ENCODE measurements at regions not wholly inside any gene's neighbourhood (a gene's known extent, or its start where the extent isn't known, plus 50 kb on each side); places are given as distances from the start of the nearest gene placed in this dataset.

DNA sequence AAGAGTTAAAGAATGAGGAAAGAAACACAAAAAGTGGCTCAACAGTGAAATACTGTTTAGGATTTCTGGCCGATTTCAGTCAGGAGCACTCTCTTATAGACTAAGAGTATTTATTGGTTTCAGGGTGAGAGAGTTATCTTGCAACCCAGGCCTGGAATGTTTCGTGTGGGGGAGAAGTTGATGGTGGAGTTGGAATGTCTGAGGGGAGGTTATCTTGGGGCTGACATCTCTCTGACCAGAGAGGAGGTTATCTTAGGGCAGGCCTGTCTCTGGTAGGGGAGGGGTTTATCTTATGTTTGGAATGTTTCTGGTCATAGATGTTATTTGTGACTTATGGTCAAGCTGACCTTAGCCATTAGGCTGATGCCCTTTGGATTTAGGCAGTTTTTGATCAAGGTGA is 80.3 kb downstream of the HTR1B start:
- no peaks in the 10 kb centered on the region for H3K27me3 ChIP-seq (ENCODE audit: control insufficient read depth in 4 of 4, insufficient read depth in 4 of 4, low read length in 3 of 4)
- no peaks in the 10 kb centered on the region for H3K4me1 ChIP-seq (ENCODE audit: control insufficient read depth in 4 of 4, insufficient read depth in 4 of 4, low read length in 3 of 4)
- no peak overlapping the region for H3K4me3 ChIP-seq (ENCODE audit: low read depth in 1 of 3, low read length in 3 of 3)
- TF ChIP-seq EGR1 (IDR thresholded peaks at IDR 0.05; ENCODE audit: low read depth in 2 of 2) (no peak), NR2F2 (IDR thresholded peaks at IDR 0.05) (no peak), FOXA2 (IDR thresholded peaks at IDR 0.05) (no peak), RAD21 (IDR thresholded peaks at IDR 0.05) (no peak), TAF1 (conservative IDR thresholded peaks at IDR 0.05) (no peak), FOXA1 (IDR thresholded peaks at IDR 0.05) (no peak), SP1 (IDR thresholded peaks at IDR 0.05) (no peak), RXRA (IDR thresholded peaks at IDR 0.05) (no peak), CTCF (IDR thresholded peaks at IDR 0.05; ENCODE audit: low read depth, low read length, missing input control) (no peak)
- TF ChIP-seq, protein P1, sequence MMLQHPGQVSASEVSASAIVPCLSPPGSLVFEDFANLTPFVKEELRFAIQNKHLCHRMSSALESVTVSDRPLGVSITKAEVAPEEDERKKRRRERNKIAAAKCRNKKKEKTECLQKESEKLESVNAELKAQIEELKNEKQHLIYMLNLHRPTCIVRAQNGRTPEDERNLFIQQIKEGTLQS (IDR thresholded peaks at IDR 0.05): no peak
- 33% methylated on average over 2 of the region's 2 CpGs for WGBS
- H3K27ac ChIP-seq (ENCODE audit: low read depth in 1 of 2, low read length in 2 of 2): no peak overlapping the region
- no peaks in the 10 kb centered on the region for H3K36me3 ChIP-seq (ENCODE audit: control insufficient read depth in 4 of 4, insufficient read depth in 3 of 4, low read depth in 1 of 4, low read length in 3 of 4)
- no peaks in the 10 kb centered on the region for H3K9me3 ChIP-seq (ENCODE audit: control insufficient read depth in 4 of 4, low read length in 3 of 4)
- H3K9ac ChIP-seq (ENCODE audit: low read depth in 1 of 2, low read length in 2 of 2): no peak overlapping the region
- no peak for DNase-seq (ENCODE audit: low spot score)

DNA sequence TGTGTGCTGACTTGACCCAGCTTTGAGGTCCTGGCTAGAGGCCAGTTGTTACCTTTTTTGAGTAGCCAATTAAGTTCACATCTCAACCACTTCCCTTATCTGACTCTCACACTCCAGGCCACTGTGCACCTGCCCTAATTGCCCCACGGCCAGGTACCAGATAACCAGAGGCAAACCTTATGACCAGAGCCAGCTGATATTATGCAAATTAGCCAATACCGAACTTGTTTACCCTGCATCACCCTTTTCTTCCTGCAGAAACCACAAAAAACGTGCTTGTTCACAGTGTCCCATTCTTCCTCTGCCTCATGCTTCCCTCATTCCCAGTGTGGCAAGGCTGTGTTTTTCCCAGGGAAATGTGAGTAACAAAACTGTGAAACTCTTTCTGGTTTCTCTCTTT is 89.3 kb downstream of the HTR1B start:
- H3K9me3 ChIP-seq (ENCODE audit: control insufficient read depth in 4 of 4, low read length in 3 of 4): no peaks in the 10 kb centered on the region
- DNase-seq (ENCODE audit: low spot score): no peak
- no peak overlapping the region for H3K9ac ChIP-seq (ENCODE audit: low read depth in 1 of 2, low read length in 2 of 2)
- no peak overlapping the region for H3K4me3 ChIP-seq (ENCODE audit: low read depth in 1 of 3, low read length in 3 of 3)
- TF ChIP-seq, protein P1 (IDR thresholded peaks at IDR 0.05): no peak
- TF ChIP-seq ZBTB33 (IDR thresholded peaks at IDR 0.05): no peak
- no peak for TF ChIP-seq FOXA1 (IDR thresholded peaks at IDR 0.05)
- no peak for TF ChIP-seq YY1 (IDR thresholded peaks at IDR 0.05)
- no peak for TF ChIP-seq JUND (IDR thresholded peaks at IDR 0.05)
- TF ChIP-seq RAD21 (IDR thresholded peaks at IDR 0.05): no peak
- no peak for TF ChIP-seq RXRA (IDR thresholded peaks at IDR 0.05)
- H3K27me3 ChIP-seq (ENCODE audit: control insufficient read depth in 4 of 4, insufficient read depth in 4 of 4, low read length in 3 of 4): no peaks in the 10 kb centered on the region
- no peaks in the 10 kb centered on the region for H3K36me3 ChIP-seq (ENCODE audit: control insufficient read depth in 4 of 4, insufficient read depth in 3 of 4, low read depth in 1 of 4, low read length in 3 of 4)
- no peaks in the 10 kb centered on the region for H3K4me1 ChIP-seq (ENCODE audit: control insufficient read depth in 4 of 4, insufficient read depth in 4 of 4, low read length in 3 of 4)
- no peak overlapping the region for H3K27ac ChIP-seq (ENCODE audit: low read depth in 1 of 2, low read length in 2 of 2)
- 37% methylated on average over 3 of the region's 3 CpGs for WGBS

DNA sequence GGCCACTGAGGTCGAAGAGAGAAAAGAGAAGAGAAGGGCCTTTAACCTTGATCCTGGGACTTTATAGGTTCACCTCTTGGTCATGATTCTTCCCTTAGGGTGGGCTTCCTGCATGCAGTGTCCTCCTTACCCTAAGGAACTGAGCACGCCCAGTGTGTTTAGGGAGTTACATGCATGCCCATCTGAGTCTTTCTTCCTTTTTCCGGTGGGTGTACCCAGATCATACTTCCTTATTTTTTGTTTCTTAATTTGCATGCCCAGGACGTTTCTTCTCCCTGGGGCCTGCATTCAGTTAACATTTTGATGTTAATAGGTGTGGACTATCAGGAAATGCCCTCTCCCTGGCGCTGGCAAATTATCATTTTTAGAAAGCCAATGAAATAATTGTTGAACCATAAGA is 91.5 kb downstream of the HTR1B start:
- Histone ChIP-seq H3K4me1 (ENCODE audit: control insufficient read depth in 4 of 4, insufficient read depth in 4 of 4, low read length in 3 of 4) (no peaks in the 10 kb centered on the region), H3K27me3 (ENCODE audit: control insufficient read depth in 4 of 4, insufficient read depth in 4 of 4, low read length in 3 of 4) (no peaks in the 10 kb centered on the region), H3K4me3 (ENCODE audit: low read depth in 1 of 3, low read length in 3 of 3) (no peak overlapping the region), H3K27ac (ENCODE audit: low read depth in 1 of 2, low read length in 2 of 2) (no peak overlapping the region), H3K9ac (ENCODE audit: low read depth in 1 of 2, low read length in 2 of 2) (no peak overlapping the region), H3K9me3 (ENCODE audit: control insufficient read depth in 4 of 4, low read length in 3 of 4) (no peaks in the 10 kb centered on the region), H3K36me3 (ENCODE audit: control insufficient read depth in 4 of 4, insufficient read depth in 3 of 4, low read depth in 1 of 4, low read length in 3 of 4) (no peaks in the 10 kb centered on the region)
- no peak for DNase-seq (ENCODE audit: low spot score)
- 70% methylated on average over 5 of the region's 5 CpGs for WGBS
- TF ChIP-seq FOXA1 (IDR thresholded peaks at IDR 0.05): no peak
- no peak for TF ChIP-seq NR2F2 (IDR thresholded peaks at IDR 0.05)
- TF ChIP-seq RAD21 (IDR thresholded peaks at IDR 0.05): no peak
- no peak for TF ChIP-seq GABPA (IDR thresholded peaks at IDR 0.05 in 1 of 2, conservative IDR thresholded peaks at IDR 0.05 in 1 of 2)
- no peak for TF ChIP-seq SP1 (IDR thresholded peaks at IDR 0.05)
- no peak for TF ChIP-seq EGR1 (IDR thresholded peaks at IDR 0.05; ENCODE audit: low read depth in 2 of 2)
- TF ChIP-seq JUND (IDR thresholded peaks at IDR 0.05): no peak

Data from liver (tissue), 8 donors.